ENCODE measurements at regions not wholly inside any gene's neighbourhood (a gene's known extent, or its start where the extent isn't known, plus 50 kb on each side); places are given as distances from the start of the nearest gene placed in this dataset.

GRCh38 chr1:87968197-87968955, 639.7 kb downstream of the LMO4 start:
- H3K36me3 Mint-ChIP-seq, result no peaks in the 10 kb centered on the region
- no peaks in the 10 kb centered on the region for H3K9me3 Mint-ChIP-seq
- ATAC-seq (peak; percentile 75), DNase-seq (ENCODE audit: low spot score) (peak; percentile 32)
- ChIA-PET POLR2A (no interaction called here), CTCF (interaction anchor here (0.7 to 2.5 kb wide), 4 partner anchors 14 to 93 kb away, joined by 3 to 14 read pairs (median 4); no protein-coding TSS in a partner anchor)
- peaks cover 45% of the 10 kb centered on the region for H3K4me1 Mint-ChIP-seq
- peaks cover 6% of the 10 kb centered on the region for H3K27me3 Mint-ChIP-seq (ENCODE audit: low read depth)
- 0 out of 2 replicates have a peak, but pooled peaks have one; percentile 19 for TF ChIP-seq ETV6 (CRISPR knock-in tag; IDR thresholded peaks at IDR 0.05)
- no peak for TF ChIP-seq ZNF512 (CRISPR knock-in tag; IDR thresholded peaks at IDR 0.05; ENCODE audit: borderline replicate concordance)
- TF ChIP-seq ZNF263 (CRISPR knock-in tag; IDR thresholded peaks at IDR 0.05; ENCODE audit: low read depth), result no peak
- TF ChIP-seq ZBTB43 (CRISPR knock-in tag; IDR thresholded peaks at IDR 0.05), result 0 out of 2 replicates have a peak, but pooled peaks have one; percentile 42
- TF ChIP-seq FOXK1 (CRISPR knock-in tag; IDR thresholded peaks at IDR 0.05), result peak; percentile 28; the same call in 1 of the 2 replicates
- no peak for TF ChIP-seq FOXJ3 (CRISPR knock-in tag; IDR thresholded peaks at IDR 0.05; ENCODE audit: borderline replicate concordance)
- no peak for TF ChIP-seq ZNF396 (CRISPR knock-in tag; IDR thresholded peaks at IDR 0.05; ENCODE audit: borderline replicate concordance)
- H3K27ac Mint-ChIP-seq, result peak overlapping the region; percentile 75
- H3K4me3 Mint-ChIP-seq, result peak overlapping the region; percentile 35; the same call in 1 of the 2 replicates

DNA sequence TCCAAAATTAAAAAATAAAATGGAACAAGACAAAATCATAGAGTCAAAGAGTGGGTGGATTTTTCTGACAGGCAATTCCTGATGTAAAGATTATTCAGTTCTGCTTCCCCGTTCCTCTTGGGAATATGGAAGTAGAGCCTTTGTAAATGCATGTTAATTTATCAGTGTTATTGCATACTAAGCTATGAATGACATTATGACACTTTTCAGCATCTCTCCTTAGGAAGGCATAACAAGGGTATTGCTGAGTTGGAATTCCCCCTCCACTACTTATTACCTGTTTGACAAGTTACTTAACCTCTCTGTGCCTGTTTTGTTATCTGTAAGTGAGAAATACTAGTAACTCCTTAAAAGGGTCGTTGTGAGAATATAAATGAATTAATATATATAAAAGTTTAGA, 640.4 kb downstream of the LMO4 start:
- ChIA-PET CTCF (interaction anchor here (1.1 to 2.5 kb wide), 3 partner anchors 13 to 92 kb away, joined by 3 to 14 read pairs (median 6); no protein-coding TSS in a partner anchor), POLR2A (no interaction called here)
- Mint-ChIP-seq H3K4me3 (peak overlapping the region; percentile 35; the same call in 1 of the 2 replicates), H3K36me3 (no peaks in the 10 kb centered on the region), H3K9me3 (no peaks in the 10 kb centered on the region), H3K27me3 (ENCODE audit: low read depth) (peaks cover 6% of the 10 kb centered on the region), H3K4me1 (peaks cover 50% of the 10 kb centered on the region), H3K27ac (peak overlapping the region; percentile 75; the same call in 1 of the 2 replicates)
- DNase-seq (ENCODE audit: low spot score) (no peak), ATAC-seq (no peak)
- TF ChIP-seq JUN (CRISPR knock-in tag; IDR thresholded peaks at IDR 0.05), result no peak
- no peak for TF ChIP-seq NR1H2 (CRISPR knock-in tag; IDR thresholded peaks at IDR 0.05)
- no peak for TF ChIP-seq CBFB (CRISPR knock-in tag; IDR thresholded peaks at IDR 0.05; ENCODE audit: low read depth)
- TF ChIP-seq, protein P1, sequence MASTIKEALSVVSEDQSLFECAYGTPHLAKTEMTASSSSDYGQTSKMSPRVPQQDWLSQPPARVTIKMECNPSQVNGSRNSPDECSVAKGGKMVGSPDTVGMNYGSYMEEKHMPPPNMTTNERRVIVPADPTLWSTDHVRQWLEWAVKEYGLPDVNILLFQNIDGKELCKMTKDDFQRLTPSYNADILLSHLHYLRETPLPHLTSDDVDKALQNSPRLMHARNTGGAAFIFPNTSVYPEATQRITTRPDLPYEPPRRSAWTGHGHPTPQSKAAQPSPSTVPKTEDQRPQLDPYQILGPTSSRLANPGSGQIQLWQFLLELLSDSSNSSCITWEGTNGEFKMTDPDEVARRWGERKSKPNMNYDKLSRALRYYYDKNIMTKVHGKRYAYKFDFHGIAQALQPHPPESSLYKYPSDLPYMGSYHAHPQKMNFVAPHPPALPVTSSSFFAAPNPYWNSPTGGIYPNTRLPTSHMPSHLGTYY (CRISPR knock-in tag; IDR thresholded peaks at IDR 0.05), result no peak

DNA sequence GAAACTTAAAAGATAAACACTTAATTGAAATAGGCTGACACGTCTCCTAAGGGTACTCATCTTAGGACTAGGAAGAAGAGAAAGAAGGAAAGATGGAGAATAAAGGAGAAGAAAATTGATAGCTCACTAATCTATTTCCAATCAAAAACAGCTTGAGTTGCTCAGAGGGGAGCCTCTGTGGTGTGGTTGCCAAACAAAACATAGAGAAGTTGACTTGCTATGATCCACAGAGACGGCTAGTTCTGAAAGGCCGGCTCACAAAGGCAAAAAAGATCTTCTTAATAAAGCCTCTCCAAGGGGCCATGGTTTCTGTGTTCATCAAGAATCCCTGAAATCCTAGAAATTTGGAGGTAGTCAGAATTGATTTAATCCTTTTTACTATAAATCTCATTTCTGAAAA, 644.1 kb downstream of the LMO4 start:
- ChIA-PET CTCF (interaction anchor here (1.7 kb wide), 1 partner anchor 88 kb away, joined by 3 read pairs; no protein-coding TSS in a partner anchor), POLR2A (no interaction called here)
- H3K27me3 Mint-ChIP-seq (ENCODE audit: low read depth), result peaks cover 6% of the 10 kb centered on the region
- DNase-seq (ENCODE audit: low spot score) (no peak), ATAC-seq (no peak)
- peaks cover 57% of the 10 kb centered on the region for H3K4me1 Mint-ChIP-seq
- H3K4me3 Mint-ChIP-seq, result no peak overlapping the region
- H3K9me3 Mint-ChIP-seq, result peaks cover 7% of the 10 kb centered on the region
- no peaks in the 10 kb centered on the region for H3K36me3 Mint-ChIP-seq
- no peak overlapping the region for H3K27ac Mint-ChIP-seq
- TF ChIP-seq ZNF423 (CRISPR knock-in tag; IDR thresholded peaks at IDR 0.05), result no peak

GRCh38 chr1:87973896-87974295, 645.2 kb downstream of the LMO4 start:
- no peak for DNase-seq (ENCODE audit: low spot score)
- no peak for TF ChIP-seq NR2C2 (CRISPR knock-in tag; IDR thresholded peaks at IDR 0.05)
- no peak for TF ChIP-seq EMX1 (CRISPR knock-in tag; IDR thresholded peaks at IDR 0.05)
- TF ChIP-seq, protein P2, sequence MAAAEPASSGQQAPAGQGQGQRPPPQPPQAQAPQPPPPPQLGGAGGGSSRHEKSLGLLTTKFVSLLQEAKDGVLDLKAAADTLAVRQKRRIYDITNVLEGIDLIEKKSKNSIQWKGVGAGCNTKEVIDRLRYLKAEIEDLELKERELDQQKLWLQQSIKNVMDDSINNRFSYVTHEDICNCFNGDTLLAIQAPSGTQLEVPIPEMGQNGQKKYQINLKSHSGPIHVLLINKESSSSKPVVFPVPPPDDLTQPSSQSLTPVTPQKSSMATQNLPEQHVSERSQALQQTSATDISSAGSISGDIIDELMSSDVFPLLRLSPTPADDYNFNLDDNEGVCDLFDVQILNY (CRISPR knock-in tag; IDR thresholded peaks at IDR 0.05), result no peak
- TF ChIP-seq TEAD1 (CRISPR knock-in tag; IDR thresholded peaks at IDR 0.05), result no peak
- no peak for TF ChIP-seq KAT7 (CRISPR knock-in tag; IDR thresholded peaks at IDR 0.05; ENCODE audit: borderline replicate concordance)
- TF ChIP-seq NFE2L1 (CRISPR knock-in tag; IDR thresholded peaks at IDR 0.05), result no peak
- TF ChIP-seq ZBTB43 (CRISPR knock-in tag; IDR thresholded peaks at IDR 0.05), result no peak
- no peak for TF ChIP-seq CREB1 (CRISPR knock-in tag; IDR thresholded peaks at IDR 0.05)
- no peak for TF ChIP-seq ZNF416 (CRISPR knock-in tag; IDR thresholded peaks at IDR 0.05)
- TF ChIP-seq, protein P3, sequence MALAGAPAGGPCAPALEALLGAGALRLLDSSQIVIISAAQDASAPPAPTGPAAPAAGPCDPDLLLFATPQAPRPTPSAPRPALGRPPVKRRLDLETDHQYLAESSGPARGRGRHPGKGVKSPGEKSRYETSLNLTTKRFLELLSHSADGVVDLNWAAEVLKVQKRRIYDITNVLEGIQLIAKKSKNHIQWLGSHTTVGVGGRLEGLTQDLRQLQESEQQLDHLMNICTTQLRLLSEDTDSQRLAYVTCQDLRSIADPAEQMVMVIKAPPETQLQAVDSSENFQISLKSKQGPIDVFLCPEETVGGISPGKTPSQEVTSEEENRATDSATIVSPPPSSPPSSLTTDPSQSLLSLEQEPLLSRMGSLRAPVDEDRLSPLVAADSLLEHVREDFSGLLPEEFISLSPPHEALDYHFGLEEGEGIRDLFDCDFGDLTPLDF (CRISPR knock-in tag; IDR thresholded peaks at IDR 0.05), result no peak
- Mint-ChIP-seq H3K4me3 (no peak overlapping the region), H3K36me3 (no peaks in the 10 kb centered on the region), H3K4me1 (peaks cover 49% of the 10 kb centered on the region), H3K27me3 (ENCODE audit: low read depth) (peaks cover 6% of the 10 kb centered on the region), H3K27ac (no peak overlapping the region), H3K9me3 (peaks cover 7% of the 10 kb centered on the region)
- POLR2A ChIA-PET, result no interaction called here
- CTCF ChIA-PET, result interaction anchor here (0.6 to 1.7 kb wide), 2 partner anchors 20 to 87 kb away, joined by 3 read pairs; no protein-coding TSS in a partner anchor
- peak; percentile 86 for ATAC-seq
